Mucosa of descending colon (tissue), 3 donors: ENCODE measurements at regions not wholly inside any gene's neighbourhood (a gene's known extent, or its start where the extent isn't known, plus 50 kb on each side); places are given as distances from the start of the nearest gene placed in this dataset.
A peak's percentile ranks its signal among the peaks of the same experiment; 100 is the strongest.

Experiments used
- ATAC-seq: fragments of 200-7000 bp; cut with Tn5 transposase; one replicate; pipeline ENCODE4 v1.9.1; 2020; ENCODE audit warnings: mild to moderate bottlenecking, moderate library complexity
- DNase-seq, 3 donors: peaks; one replicate each; pipeline ENCODE4 v3.0.0-alpha.2; 2020
- H3K36me3 ChIP-seq: fragments of 200-600 bp; one replicate; pipeline ENCODE4 v1.8.0; 2021; ENCODE audit warnings: low read depth, mild to moderate bottlenecking
- H3K4me1 ChIP-seq: fragments of 200-600 bp; one replicate; pipeline ENCODE4 v1.8.0; 2021; ENCODE audit warnings: low read depth, mild to moderate bottlenecking
- H3K4me3 ChIP-seq: fragments of 200-600 bp; one replicate; pipeline ENCODE4 v1.8.0; 2021; ENCODE audit warnings: mild to moderate bottlenecking
- H3K9me3 ChIP-seq: fragments of 200-600 bp; one replicate; pipeline ENCODE4 v1.8.0; 2021; ENCODE audit warnings: mild to moderate bottlenecking
- intact Hi-C, 2 donors: fragments of 100-400 bp; cut with DNase I in 1 of 2; cut with micrococcal nuclease in 1 of 2; formaldehyde crosslinking; loops; one replicate each; pipeline versions ENCODE4 v1.11.0 to v1.11.1; 2022; cut with DNase I, micrococcal nuclease
- TF ChIP-seq, protein P1 (sequence below): fragments of 200-600 bp; IDR thresholded peaks from one replicate; pipeline ENCODE4 v1.8.0; 2022; ENCODE audit warnings: antibody characterized with exemption, mild to moderate bottlenecking
- donor health status: DM: no; HTN: no; CAD: no; lungs with moderate emphysema.
- donor health status: DM: no; HTN: no; CAD: no.
- donor health status: DM: no; HTN: yes; CAD: no.

DNA sequence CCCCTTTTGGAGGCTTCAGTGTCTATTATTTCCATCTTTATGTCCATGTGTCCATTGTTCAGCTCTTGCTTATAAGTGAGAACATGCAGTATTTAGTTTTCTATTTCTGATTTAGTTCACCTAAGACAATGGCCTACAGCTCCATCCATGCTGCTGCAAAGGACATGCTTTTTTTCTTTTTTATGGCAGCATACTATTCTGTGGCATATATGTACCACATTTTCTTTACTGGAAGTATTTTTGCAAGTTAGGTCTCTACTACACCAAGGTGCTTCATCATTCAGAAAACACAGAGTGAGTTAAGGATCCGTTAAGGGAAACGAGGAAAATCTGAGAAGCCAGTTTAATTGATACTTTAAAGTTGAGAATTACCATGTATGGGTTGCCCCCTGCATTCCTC lies 297.2 kb downstream of the CDCA7 start:
- no peaks in the 10 kb centered on the region for H3K4me1 ChIP-seq
- TF ChIP-seq, protein P1, sequence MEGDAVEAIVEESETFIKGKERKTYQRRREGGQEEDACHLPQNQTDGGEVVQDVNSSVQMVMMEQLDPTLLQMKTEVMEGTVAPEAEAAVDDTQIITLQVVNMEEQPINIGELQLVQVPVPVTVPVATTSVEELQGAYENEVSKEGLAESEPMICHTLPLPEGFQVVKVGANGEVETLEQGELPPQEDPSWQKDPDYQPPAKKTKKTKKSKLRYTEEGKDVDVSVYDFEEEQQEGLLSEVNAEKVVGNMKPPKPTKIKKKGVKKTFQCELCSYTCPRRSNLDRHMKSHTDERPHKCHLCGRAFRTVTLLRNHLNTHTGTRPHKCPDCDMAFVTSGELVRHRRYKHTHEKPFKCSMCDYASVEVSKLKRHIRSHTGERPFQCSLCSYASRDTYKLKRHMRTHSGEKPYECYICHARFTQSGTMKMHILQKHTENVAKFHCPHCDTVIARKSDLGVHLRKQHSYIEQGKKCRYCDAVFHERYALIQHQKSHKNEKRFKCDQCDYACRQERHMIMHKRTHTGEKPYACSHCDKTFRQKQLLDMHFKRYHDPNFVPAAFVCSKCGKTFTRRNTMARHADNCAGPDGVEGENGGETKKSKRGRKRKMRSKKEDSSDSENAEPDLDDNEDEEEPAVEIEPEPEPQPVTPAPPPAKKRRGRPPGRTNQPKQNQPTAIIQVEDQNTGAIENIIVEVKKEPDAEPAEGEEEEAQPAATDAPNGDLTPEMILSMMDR = no peak
- H3K4me3 ChIP-seq = no peak overlapping the region
- H3K36me3 ChIP-seq = no peaks in the 10 kb centered on the region
- intact Hi-C loops = no loop called here
- no peaks in the 10 kb centered on the region for H3K9me3 ChIP-seq
- ATAC-seq = no peak
- no peak for DNase-seq

- Histone ChIP-seq H3K4me3 (no peak overlapping the region), H3K36me3 (no peaks in the 10 kb centered on the region), H3K4me1 (no peaks in the 10 kb centered on the region), H3K9me3 (no peaks in the 10 kb centered on the region)
- intact Hi-C loops = no loop called here
- TF ChIP-seq, protein P1 = no peak
- DNase-seq = no peak
- peak; percentile 19 for ATAC-seq
These were observed 297.6 kb downstream of the CDCA7 start for GRCh38 chr2:173652311-173652710.

- intact Hi-C loops = no loop called here
These were observed 298.2 kb downstream of the CDCA7 start for GRCh38 chr2:173652767-173653431.

DNA sequence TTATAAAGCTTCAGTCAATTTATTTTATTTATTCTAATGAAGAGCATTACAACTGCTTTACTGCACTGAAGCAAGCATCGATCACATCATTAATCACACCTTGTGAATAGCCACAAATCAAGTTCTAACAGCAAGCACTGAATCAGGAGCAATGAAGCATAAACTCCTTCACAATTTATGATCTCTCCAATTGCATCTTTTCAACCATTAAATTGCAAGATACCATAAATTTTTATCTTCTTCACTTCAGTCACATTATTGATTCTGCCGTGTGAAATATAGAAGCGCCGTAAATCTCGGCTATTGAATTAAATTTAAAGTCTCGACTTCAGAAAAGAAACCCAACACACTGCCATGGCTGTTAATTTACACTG lies 298.7 kb downstream of the CDCA7 start:
- TF ChIP-seq, protein P1 = no peak
- no peak for DNase-seq
- ATAC-seq = no peak
- intact Hi-C loops = no loop called here
- no peaks in the 10 kb centered on the region for H3K4me1 ChIP-seq
- H3K9me3 ChIP-seq = no peaks in the 10 kb centered on the region
- H3K4me3 ChIP-seq = no peak overlapping the region
- H3K36me3 ChIP-seq = no peaks in the 10 kb centered on the region

More at GRCh38 chr2:173652767-173653431, 298.2 kb downstream of the CDCA7 start:
- no peaks in the 10 kb centered on the region for H3K9me3 ChIP-seq
- TF ChIP-seq, protein P1 = no peak
- H3K4me1 ChIP-seq = no peaks in the 10 kb centered on the region
- no peak overlapping the region for H3K4me3 ChIP-seq
- ATAC-seq (peak; percentile 89), DNase-seq (no peak)
- no peaks in the 10 kb centered on the region for H3K36me3 ChIP-seq

GRCh38 chr2:173654161-173654895 lies 299.7 kb downstream of the CDCA7 start:
- TF ChIP-seq, protein P1 = no peak
- DNase-seq (no peak), ATAC-seq (no peak)
- Histone ChIP-seq H3K4me1 (no peaks in the 10 kb centered on the region), H3K9me3 (no peaks in the 10 kb centered on the region), H3K4me3 (no peak overlapping the region), H3K36me3 (no peaks in the 10 kb centered on the region)
- intact Hi-C loops = no loop called here
